ENCODE measurements at regions not wholly inside any gene's neighbourhood (a gene's known extent, or its start where the extent isn't known, plus 50 kb on each side); places are given as distances from the start of the nearest gene placed in this dataset.

GRCh38 chr6:166106076-166106686, 61.5 kb downstream of the TBXT start:
- intact Hi-C loops (cut with DNase I) = no loop called here
- DNase-seq = peak; percentile 65
- ATAC-seq = peak; percentile 53 to 73

- intact Hi-C loops (cut with DNase I) = loop anchor here (2.0 kb wide), 1 partner anchor 221 kb away; no protein-coding TSS in a partner anchor
- DNase-seq (no peak), ATAC-seq (no peak)
Measured at GRCh38 chr6:166105341-166106075, 62.1 kb downstream of the TBXT start.

- DNase-seq = no peak
- ATAC-seq = no peak
- intact Hi-C loops (cut with DNase I) = loop anchor here (2.0 kb wide), 1 partner anchor 220 kb away; no protein-coding TSS in a partner anchor
Measured at GRCh38 chr6:166104872-166105271, 62.8 kb downstream of the TBXT start.

GRCh38 chr6:166104107-166104506, 63.5 kb downstream of the TBXT start:
- intact Hi-C loops (cut with DNase I) = loop anchor here (2.0 kb wide), 1 partner anchor 219 kb away; no protein-coding TSS in a partner anchor
- DNase-seq = no peak
- peak in 1 of 2 donors; percentile 34 for ATAC-seq

GRCh38 chr6:166101819-166102419, 65.7 kb downstream of the TBXT start:
- intact Hi-C loops (cut with DNase I) = no loop called here
- no peak for ATAC-seq
- no peak for DNase-seq

GRCh38 chr6:166097914-166098522, 69.6 kb downstream of the TBXT start:
- peak; percentile 72 for DNase-seq

GRCh38 chr6:166087852-166088251, 79.8 kb downstream of the TBXT start:
- DNase-seq (no peak), ATAC-seq (no peak)
- intact Hi-C loops (cut with DNase I) = no loop called here

More at GRCh38 chr6:166097914-166098522, 69.6 kb downstream of the TBXT start:
- peak; percentile 96 to 98 for ATAC-seq
- intact Hi-C loops (cut with DNase I) = no loop called here

GRCh38 chr6:166087246-166087645, 80.4 kb downstream of the TBXT start:
- intact Hi-C loops (cut with DNase I) = no loop called here
- ATAC-seq = no peak
- no peak for DNase-seq

- no peak for DNase-seq
- intact Hi-C loops (cut with DNase I) = no loop called here
- ATAC-seq = no peak
Measured at GRCh38 chr6:166085500-166085899, 82.2 kb downstream of the TBXT start.

GRCh38 chr6:166084951-166085350, 82.7 kb downstream of the TBXT start:
- no peak for ATAC-seq
- intact Hi-C loops (cut with DNase I) = no loop called here
- no peak for DNase-seq

GRCh38 chr6:166079841-166080240, 87.8 kb downstream of the TBXT start:
- DNase-seq (no peak), ATAC-seq (no peak)
- intact Hi-C loops (cut with DNase I) = no loop called here

GRCh38 chr6:166078294-166078693, 89.4 kb downstream of the TBXT start:
- DNase-seq (no peak), ATAC-seq (peak in 1 of 2 donors; percentile 87)
- intact Hi-C loops (cut with DNase I) = no loop called here

GRCh38 chr6:166076625-166077024, 91.0 kb downstream of the TBXT start:
- DNase-seq (no peak), ATAC-seq (no peak)
- intact Hi-C loops (cut with DNase I) = no loop called here

- DNase-seq = no peak
- intact Hi-C loops (cut with DNase I) = no loop called here
Measured at GRCh38 chr6:166075925-166076324, 91.7 kb downstream of the TBXT start.

GRCh38 chr6:166075186-166075585, 92.5 kb downstream of the TBXT start:
- intact Hi-C loops (cut with DNase I) = no loop called here
- ATAC-seq (no peak), DNase-seq (no peak)

More at GRCh38 chr6:166075925-166076324, 91.7 kb downstream of the TBXT start:
- no peak for ATAC-seq

- intact Hi-C loops (cut with DNase I) = no loop called here
- no peak for DNase-seq
- ATAC-seq = no peak
Measured at GRCh38 chr6:166073082-166073481, 94.6 kb downstream of the TBXT start.

GRCh38 chr6:166068768-166069167, 98.9 kb downstream of the TBXT start:
- DNase-seq (no peak), ATAC-seq (no peak)
- intact Hi-C loops (cut with DNase I) = no loop called here

GRCh38 chr6:166058064-166058739, 109.4 kb downstream of the TBXT start:
- ATAC-seq (peak; percentile 62 to 93), DNase-seq (peak; percentile 40)

GRCh38 chr6:166057431-166057830, 110.2 kb downstream of the TBXT start:
- ATAC-seq (peak in 1 of 2 donors; percentile 8), DNase-seq (no peak)
- intact Hi-C loops (cut with DNase I) = no loop called here

More at GRCh38 chr6:166058064-166058739, 109.4 kb downstream of the TBXT start:
- intact Hi-C loops (cut with DNase I) = no loop called here

All from left cardiac atrium (tissue), 4 donors.